HEK293T (cell line): ENCODE measurements at regions not wholly inside any gene's neighbourhood (a gene's known extent, or its start where the extent isn't known, plus 50 kb on each side); places are given as distances from the start of the nearest gene placed in this dataset.

Source experiments
- ARNT ChIP-seq: fragments of 450-650 bp; IDR thresholded peaks from 2 replicates; pipeline ENCODE4 v1.6.1; 2017; ENCODE audit warnings: mild to moderate bottlenecking
- ELF4 ChIP-seq: fragments of 450-650 bp; IDR thresholded peaks from 2 replicates; pipeline ENCODE4 v1.6.1; 2017; ENCODE audit warnings: antibody characterized with exemption
- FOXA1 ChIP-seq: fragments of 450-650 bp; IDR thresholded peaks from 2 replicates; pipeline ENCODE4 v1.6.1; 2016; ENCODE audit warnings: mild to moderate bottlenecking
- FOXK2 ChIP-seq: fragments of 450-650 bp; IDR thresholded peaks from 2 replicates; pipeline ENCODE4 v1.6.1; 2016; ENCODE audit warnings: mild to moderate bottlenecking
- FOXM1 ChIP-seq: fragments of 450-650 bp; IDR thresholded peaks from 2 replicates; pipeline ENCODE4 v1.6.1; 2017; ENCODE audit warnings: mild to moderate bottlenecking, borderline replicate concordance
- HDGF ChIP-seq: fragments of 450-650 bp; IDR thresholded peaks from 2 replicates; pipeline ENCODE4 v1.6.1; 2017; ENCODE audit warnings: antibody characterized with exemption, borderline replicate concordance
- SP1 ChIP-seq: fragments of 450-650 bp; IDR thresholded peaks from 2 replicates; pipeline ENCODE4 v1.6.1; 2017
- SUZ12 ChIP-seq: fragments of 450-650 bp; IDR thresholded peaks from 2 replicates; pipeline ENCODE4 v1.6.1; 2016; ENCODE audit warnings: mild to moderate bottlenecking
- TARDBP ChIP-seq: fragments of 450-650 bp; IDR thresholded peaks from 2 replicates; pipeline ENCODE4 v1.6.1; 2016
- TF ChIP-seq, protein P1 (sequence below): fragments of 450-650 bp; IDR thresholded peaks from 2 replicates; pipeline ENCODE4 v1.6.1; 2016

DNA sequence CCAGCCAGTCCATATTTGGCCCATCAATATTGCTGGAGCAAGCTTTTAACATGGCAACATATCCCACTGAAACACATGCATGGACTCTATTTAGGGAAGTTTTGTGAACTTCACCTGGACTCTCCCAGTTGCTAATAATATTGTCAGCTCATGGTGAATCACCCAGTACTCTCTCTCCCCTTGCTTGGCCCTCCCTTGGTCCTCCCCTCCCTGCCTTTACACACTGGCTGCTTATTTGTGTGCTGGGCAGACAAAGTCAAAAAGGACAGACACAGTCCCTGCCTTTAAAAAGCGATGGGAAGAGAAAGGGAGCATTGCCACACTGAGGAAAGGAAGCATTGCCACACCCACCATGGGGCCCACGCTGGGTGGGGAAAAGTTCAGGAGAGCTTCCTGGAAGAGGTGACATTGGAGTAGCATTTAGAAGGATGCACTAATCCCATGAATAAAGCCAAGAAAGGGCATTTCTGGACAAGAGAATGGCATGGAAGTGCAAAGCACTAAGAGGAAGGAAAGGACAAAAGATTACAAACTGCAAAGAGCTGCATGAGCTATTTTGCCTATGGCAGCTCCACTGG, 143.4 kb upstream of the EXOC2 start:
- TF ChIP-seq ARNT: no peak
- no peak for TF ChIP-seq TARDBP
- TF ChIP-seq SUZ12: no peak
- TF ChIP-seq, protein P1, sequence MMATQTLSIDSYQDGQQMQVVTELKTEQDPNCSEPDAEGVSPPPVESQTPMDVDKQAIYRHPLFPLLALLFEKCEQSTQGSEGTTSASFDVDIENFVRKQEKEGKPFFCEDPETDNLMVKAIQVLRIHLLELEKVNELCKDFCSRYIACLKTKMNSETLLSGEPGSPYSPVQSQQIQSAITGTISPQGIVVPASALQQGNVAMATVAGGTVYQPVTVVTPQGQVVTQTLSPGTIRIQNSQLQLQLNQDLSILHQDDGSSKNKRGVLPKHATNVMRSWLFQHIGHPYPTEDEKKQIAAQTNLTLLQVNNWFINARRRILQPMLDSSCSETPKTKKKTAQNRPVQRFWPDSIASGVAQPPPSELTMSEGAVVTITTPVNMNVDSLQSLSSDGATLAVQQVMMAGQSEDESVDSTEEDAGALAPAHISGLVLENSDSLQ: no peak
- TF ChIP-seq FOXA1: no peak
- TF ChIP-seq ELF4: no peak
- no peak for TF ChIP-seq HDGF
- TF ChIP-seq SP1: no peak
- no peak for TF ChIP-seq FOXM1
- TF ChIP-seq FOXK2: no peak
